Spinal cord (tissue), 9 donors: ENCODE measurements at regions not wholly inside any gene's neighbourhood (a gene's known extent, or its start where the extent isn't known, plus 50 kb on each side); places are given as distances from the start of the nearest gene placed in this dataset.

Experiments used
- DNase-seq, 6 donors: peaks; one replicate each; pipeline versions ENCODE4 v3.0.0 to v3.0.0-alpha.2; 2013 to 2015; ENCODE audit warnings: low spot score in 6 of 6, low read depth in 4 of 6
- H3K27ac ChIP-seq: one replicate; pipeline ENCODE4 v1.5.1; 2013; ENCODE audit warnings: low read depth, low read length, control low read depth
- H3K27me3 ChIP-seq: one replicate; pipeline ENCODE4 v1.6.1; 2013; ENCODE audit warnings: low read length; ENCODE audit not compliant: control insufficient read depth, insufficient read depth
- H3K36me3 ChIP-seq: one replicate; pipeline ENCODE4 v1.6.1; 2013; ENCODE audit warnings: low read length; ENCODE audit not compliant: control insufficient read depth, insufficient read depth
- H3K4me1 ChIP-seq: one replicate; pipeline ENCODE4 v1.6.1; 2013; ENCODE audit warnings: low read length; ENCODE audit not compliant: control insufficient read depth, insufficient read depth
- H3K4me3 ChIP-seq: one replicate; pipeline ENCODE4 v1.5.1; 2013; ENCODE audit warnings: low read depth, low read length, control low read depth
- H3K9me3 ChIP-seq: one replicate; pipeline ENCODE4 v1.6.1; 2013; ENCODE audit warnings: low read length; ENCODE audit not compliant: control insufficient read depth, insufficient read depth
- WGBS: methylation state at CpG from one replicate; pipeline ENCODE4 v1.1.5; 2013; ENCODE audit warnings: missing lambda C conversion rate; ENCODE audit not compliant: insufficient coverage; 5-methylcytosine and 5-hydroxymethylcytosine counted together
- donor health status: healthy.

DNA sequence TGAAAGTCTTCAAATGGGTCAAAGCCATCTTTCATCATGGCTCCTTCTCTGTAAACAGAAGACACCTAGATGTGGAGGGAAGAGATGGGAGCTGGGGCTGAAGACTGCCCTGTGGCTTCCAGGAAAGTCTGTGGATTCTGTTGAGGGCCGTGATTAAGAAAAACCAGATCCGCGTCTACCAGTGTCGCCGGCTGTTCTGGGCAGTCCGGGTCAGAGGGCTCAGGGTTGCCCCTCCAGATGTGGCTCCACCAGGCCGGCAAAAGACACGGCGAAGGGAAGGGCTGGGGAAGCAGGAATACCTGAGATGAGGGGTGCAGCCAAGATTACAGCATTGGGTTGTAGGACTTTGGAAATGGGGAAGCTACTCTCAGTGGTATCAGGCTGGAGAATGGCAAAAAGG lies 162.6 kb downstream of the RHOU start:
- 97% methylated on average over 9 of the region's 9 CpGs for WGBS
- Histone ChIP-seq H3K4me1 (peaks cover 28% of the 10 kb centered on the region), H3K9me3 (no peaks in the 10 kb centered on the region), H3K36me3 (no peaks in the 10 kb centered on the region), H3K27ac (no peak overlapping the region), H3K4me3 (no peak overlapping the region), H3K27me3 (no peaks in the 10 kb centered on the region)
- DNase-seq = no peak

DNA sequence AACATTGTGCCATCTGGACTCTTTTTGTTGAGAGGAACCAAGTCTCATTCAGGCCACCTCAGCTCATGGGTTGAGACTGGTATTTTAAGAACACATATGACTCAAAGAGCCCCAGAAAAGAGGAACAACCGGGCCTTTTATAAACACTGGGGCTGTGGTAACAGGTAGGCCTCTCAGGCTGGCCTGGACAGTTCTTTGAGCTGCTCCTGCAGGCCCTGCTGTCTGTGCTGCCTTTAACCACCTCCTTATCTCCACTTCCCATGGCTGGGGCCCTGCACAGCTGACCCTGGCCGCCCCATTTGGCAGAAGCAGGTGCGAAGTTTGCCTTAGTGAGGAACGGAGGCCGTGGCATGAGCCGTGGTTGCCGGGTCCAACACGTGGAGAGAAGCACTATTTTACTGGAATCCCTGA lies 163.3 kb downstream of the RHOU start:
- 81% methylated on average over 7 of the region's 8 CpGs for WGBS
- DNase-seq = no peak
- H3K4me3 ChIP-seq = no peak overlapping the region
- no peak overlapping the region for H3K27ac ChIP-seq
- peaks cover 34% of the 10 kb centered on the region for H3K4me1 ChIP-seq
- no peaks in the 10 kb centered on the region for H3K27me3 ChIP-seq
- H3K36me3 ChIP-seq = no peaks in the 10 kb centered on the region
- no peaks in the 10 kb centered on the region for H3K9me3 ChIP-seq

DNA sequence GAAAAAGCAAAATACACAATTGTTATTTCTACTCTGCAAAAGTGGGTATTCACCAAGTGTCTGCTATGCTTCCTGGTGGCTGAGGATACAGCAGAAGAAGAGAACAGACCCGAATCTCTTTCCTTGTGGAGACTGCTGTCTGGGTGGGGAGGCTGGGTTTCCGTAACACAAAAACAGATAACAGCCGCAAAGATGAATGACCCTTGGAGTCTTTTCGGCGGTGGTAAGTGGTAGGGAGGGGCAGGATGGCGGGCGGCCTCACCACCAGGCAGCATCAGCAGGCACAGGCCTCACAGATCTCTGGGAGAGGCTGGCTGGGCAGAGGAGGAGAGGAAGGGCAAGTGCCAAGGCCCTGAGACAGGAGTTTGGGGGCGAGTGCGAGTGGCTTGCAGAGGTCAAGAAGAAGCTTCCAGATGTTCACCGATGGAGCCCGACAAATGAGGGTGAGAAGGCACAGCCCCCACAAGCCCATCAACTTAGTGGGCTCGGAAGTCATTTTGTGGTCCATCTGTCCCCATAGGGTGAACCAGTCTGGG lies 164.2 kb downstream of the RHOU start:
- peak overlapping the region; percentile 81 for H3K27ac ChIP-seq
- H3K4me3 ChIP-seq = no peak overlapping the region
- no peaks in the 10 kb centered on the region for H3K27me3 ChIP-seq
- H3K9me3 ChIP-seq = no peaks in the 10 kb centered on the region
- no peak for DNase-seq
- H3K36me3 ChIP-seq = no peaks in the 10 kb centered on the region
- WGBS = 67% methylated on average over 7 of the region's 12 CpGs
- peaks cover 41% of the 10 kb centered on the region for H3K4me1 ChIP-seq

DNA sequence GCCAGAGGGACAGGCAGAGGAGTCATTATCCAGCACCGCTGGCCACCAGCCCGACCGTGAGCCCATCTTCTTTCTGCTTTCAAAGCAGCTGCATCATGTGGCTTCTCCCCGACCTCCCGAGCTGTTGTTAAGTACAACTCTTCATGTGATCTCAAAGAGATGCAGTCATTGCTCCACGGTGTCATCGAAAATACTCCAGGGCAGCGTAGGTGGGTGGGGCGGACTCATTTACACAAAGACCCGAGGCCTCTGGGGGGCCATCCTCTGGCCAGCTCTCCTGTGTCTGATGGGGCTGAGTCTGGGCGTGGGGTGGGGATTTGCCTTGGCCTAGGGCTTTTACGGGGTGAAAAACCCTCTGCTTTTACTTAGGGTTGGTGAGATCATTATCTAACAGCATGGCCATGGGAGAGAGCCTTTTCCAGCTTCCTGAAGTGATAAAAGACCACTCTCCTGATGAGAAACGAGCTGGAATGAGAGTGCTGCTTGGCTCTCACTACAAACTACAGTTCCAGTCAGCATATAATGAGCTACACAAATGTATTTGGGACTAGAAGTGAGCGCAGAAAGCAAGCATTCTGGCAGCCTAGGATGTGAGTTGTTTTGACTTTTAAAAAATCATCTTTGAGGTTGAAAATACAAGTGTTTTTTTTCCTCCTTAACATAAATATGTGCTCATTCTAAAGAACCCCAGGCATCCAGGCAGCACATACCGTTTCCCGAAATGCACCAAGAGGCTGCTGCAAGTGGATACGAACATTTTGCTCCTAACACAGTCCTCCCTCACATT lies 165.0 kb downstream of the RHOU start:
- WGBS = 17% methylated on average over 14 of the region's 17 CpGs
- peak overlapping the region; percentile 81 for H3K27ac ChIP-seq
- DNase-seq = peak in 3 of 6 donors; percentile 46 to 89 (median 80)

DNA sequence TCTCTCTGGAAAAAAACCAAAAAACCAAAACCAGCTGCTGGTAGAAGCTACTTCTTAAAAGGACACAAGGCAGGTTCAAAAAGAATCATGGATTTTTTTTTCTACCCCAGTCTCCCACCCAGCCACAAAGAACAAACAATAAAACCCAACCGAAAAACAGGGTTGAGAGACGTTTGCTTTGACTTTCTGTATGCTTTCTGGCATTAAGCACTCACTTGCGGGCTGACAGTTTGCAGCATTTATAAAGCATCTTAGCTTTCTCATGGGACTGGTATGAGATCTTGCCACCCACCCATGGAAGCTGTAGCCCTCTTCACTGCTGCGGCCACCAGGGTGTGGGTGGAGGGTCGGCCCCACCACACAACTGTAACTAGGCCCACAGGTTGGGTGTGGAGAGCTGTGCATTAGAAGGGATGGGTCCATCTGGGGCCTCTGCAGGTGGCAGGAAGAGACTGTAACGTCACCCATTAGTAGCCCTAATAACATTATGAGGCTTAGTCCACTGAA lies 165.7 kb downstream of the RHOU start:
- Histone ChIP-seq H3K36me3 (no peaks in the 10 kb centered on the region), H3K9me3 (no peaks in the 10 kb centered on the region), H3K27ac (peak overlapping the region; percentile 81), H3K4me3 (no peak overlapping the region), H3K27me3 (no peaks in the 10 kb centered on the region), H3K4me1 (peaks cover 41% of the 10 kb centered on the region)
- 57% methylated on average over 4 of the region's 6 CpGs for WGBS
- no peak for DNase-seq

More for the DNA sequence above, 165.0 kb downstream of the RHOU start:
- no peaks in the 10 kb centered on the region for H3K9me3 ChIP-seq
- peaks cover 41% of the 10 kb centered on the region for H3K4me1 ChIP-seq
- H3K4me3 ChIP-seq = no peak overlapping the region
- H3K27me3 ChIP-seq = no peaks in the 10 kb centered on the region
- no peaks in the 10 kb centered on the region for H3K36me3 ChIP-seq

DNA sequence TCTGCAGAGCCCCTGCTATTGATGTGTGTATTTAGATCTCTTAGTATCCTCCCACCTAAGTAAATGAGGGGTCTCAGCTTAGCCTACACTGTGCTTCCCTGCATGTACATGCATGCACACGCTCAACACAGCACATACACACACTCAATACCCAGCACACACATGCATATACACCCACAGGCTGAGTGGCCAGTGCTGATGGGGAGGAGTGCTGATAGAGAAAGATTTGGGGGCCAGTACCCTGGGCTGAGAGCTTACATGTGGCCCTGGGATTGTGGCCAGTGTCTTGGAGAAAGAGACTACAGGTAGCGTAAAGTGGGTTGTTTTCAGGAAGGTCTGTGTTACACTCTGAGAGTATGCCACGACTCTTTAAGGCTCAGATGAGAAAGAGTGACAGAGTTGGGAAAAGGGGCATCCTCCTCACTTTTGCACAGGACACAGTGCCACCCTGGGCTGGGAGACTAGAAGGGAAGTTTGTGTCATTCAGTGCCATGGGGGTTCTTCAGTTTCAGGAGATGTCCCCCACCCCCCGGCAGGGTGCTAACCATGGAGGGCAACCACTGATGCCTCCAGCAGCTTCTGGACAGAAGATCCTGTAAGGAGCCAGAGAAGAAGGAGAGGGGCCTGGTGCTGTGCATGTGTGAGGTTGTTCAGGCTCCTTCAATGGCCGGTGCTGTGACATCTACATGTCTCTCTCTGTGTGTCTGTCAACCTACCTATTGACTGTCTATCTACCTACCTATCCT lies 166.8 kb downstream of the RHOU start:
- WGBS = 85% methylated on average over 3 of the region's 5 CpGs
- Histone ChIP-seq H3K36me3 (no peaks in the 10 kb centered on the region), H3K4me1 (peaks cover 41% of the 10 kb centered on the region), H3K9me3 (no peaks in the 10 kb centered on the region), H3K27me3 (no peaks in the 10 kb centered on the region), H3K27ac (no peak overlapping the region), H3K4me3 (no peak overlapping the region)
- DNase-seq = no peak

DNA sequence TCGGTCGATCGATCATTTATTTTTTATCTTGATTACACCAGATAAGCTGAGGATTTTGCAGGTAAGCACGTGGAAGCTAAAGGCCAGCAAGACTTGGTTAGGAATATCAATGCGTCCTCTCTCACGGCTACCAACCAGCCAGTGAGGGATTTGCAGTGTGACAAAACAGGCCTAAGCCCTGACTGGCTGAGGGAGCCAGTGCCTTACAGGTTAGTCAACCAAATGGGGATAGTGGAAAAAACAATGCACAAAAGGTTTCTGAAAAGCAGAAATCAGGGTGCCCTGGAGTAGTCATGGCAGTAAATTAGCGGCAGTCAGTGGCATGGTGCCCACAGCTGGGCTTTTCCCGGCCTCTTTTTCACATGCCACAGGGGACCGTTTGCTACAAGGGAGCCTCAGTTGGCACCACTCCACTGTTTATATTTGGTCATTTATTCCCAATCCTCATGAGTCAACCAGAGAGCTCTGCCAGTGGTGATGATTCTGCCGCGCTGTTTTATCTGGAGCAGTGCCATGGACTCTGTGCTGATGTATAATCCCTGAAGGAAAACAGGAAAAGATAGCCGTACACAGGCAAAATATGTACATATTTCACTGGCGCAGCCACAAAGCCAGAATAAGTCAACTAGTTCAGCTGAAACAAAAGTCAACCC lies 167.6 kb downstream of the RHOU start:
- H3K9me3 ChIP-seq = no peaks in the 10 kb centered on the region
- no peaks in the 10 kb centered on the region for H3K27me3 ChIP-seq
- WGBS = 44% methylated on average over 6 of the region's 13 CpGs
- H3K4me1 ChIP-seq = peaks cover 41% of the 10 kb centered on the region
- no peak overlapping the region for H3K4me3 ChIP-seq
- peak overlapping the region; percentile 36 for H3K27ac ChIP-seq
- DNase-seq = peak in 3 of 6 donors; percentile 48 to 91 (median 88)
- H3K36me3 ChIP-seq = no peaks in the 10 kb centered on the region

DNA sequence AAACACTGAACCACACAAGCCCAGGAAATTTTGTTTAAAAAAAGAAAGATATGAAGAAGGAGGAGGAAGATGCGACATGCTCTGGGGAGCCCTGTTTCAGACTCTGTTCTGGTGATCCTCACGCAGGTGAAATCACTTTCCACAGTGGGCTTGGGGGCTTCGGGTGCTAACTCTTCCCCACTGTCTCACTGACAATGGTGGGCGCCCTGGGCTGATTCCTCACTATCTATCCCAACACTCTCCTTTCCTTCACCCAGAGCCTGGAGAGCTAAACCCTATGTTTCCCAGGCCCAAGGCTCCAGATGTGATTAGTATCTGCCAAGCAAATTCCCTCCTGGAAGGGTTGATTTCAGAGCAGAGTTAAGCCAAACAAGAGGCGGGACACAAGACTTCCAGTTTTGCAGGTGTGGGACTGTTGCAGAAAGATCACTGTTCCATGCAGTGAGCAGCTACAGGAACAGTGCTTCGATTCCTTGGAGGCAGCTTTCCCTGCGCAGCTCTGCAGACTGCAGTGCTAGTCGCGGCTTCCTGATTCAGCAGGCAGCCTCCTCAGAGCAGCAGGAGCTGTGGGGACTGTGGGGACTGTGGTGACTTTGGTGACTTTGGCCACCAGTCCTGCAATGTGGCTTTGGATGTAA lies 168.3 kb downstream of the RHOU start:
- H3K4me3 ChIP-seq = no peak overlapping the region
- no peaks in the 10 kb centered on the region for H3K9me3 ChIP-seq
- H3K27me3 ChIP-seq = no peaks in the 10 kb centered on the region
- peak overlapping the region; percentile 67 for H3K27ac ChIP-seq
- peaks cover 41% of the 10 kb centered on the region for H3K4me1 ChIP-seq
- WGBS = 54% methylated on average over 7 of the region's 9 CpGs
- DNase-seq = peak in 2 of 6 donors; percentile 37 to 68
- no peaks in the 10 kb centered on the region for H3K36me3 ChIP-seq

DNA sequence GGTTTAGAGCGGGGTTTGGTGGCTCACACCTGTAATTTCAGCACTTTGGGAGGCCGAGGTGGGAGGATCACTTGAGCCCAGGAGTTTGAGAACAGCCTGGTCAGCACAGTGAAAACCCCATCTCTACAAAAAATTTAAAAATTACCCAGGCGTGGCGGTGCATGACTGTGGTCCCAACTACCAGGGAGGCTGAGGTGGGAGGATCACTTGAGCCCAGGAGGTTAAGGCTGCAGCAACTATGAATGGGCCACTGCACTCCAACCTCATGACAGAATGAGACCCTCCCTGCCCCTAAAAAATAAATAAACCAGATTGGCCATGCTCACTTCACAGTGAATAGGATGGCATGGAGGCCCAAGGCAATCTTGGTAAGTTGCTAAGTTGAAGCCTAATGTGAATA lies 168.9 kb downstream of the RHOU start:
- H3K27ac ChIP-seq = no peak overlapping the region
- no peak for DNase-seq

More for the DNA sequence above, 168.9 kb downstream of the RHOU start:
- no peaks in the 10 kb centered on the region for H3K27me3 ChIP-seq
- no peaks in the 10 kb centered on the region for H3K36me3 ChIP-seq
- peaks cover 41% of the 10 kb centered on the region for H3K4me1 ChIP-seq
- no peaks in the 10 kb centered on the region for H3K9me3 ChIP-seq
- no peak overlapping the region for H3K4me3 ChIP-seq
- WGBS = no CpG with 5 or more reads among the region's 4 CpGs
